HepG2 (cell line): ENCODE measurements at regions not wholly inside any gene's neighbourhood (a gene's known extent, or its start where the extent isn't known, plus 50 kb on each side); places are given as distances from the start of the nearest gene placed in this dataset.

ENCODE experiments used
- BCL3 ChIP-seq: sonication (generic); formaldehyde crosslinking; IDR thresholded peaks from 2 replicates; pipeline ENCODE4 v1.5.1; 2020; ENCODE audit warnings: mild to moderate bottlenecking, missing genetic modification reagents, moderate library complexity
- CENPX ChIP-seq: sonication (generic); formaldehyde crosslinking; IDR thresholded peaks from 2 replicates; pipeline ENCODE4 v1.9.0; 2021; ENCODE audit warnings: mild to moderate bottlenecking, missing genetic modification reagents, moderate library complexity
- HDAC2 ChIP-seq: sonication (generic); formaldehyde crosslinking; IDR thresholded peaks from 2 replicates; pipeline ENCODE4 v1.4.0; 2020; ENCODE audit warnings: missing genetic modification reagents
- HNF4A ChIP-seq: sonication (generic); formaldehyde crosslinking; IDR thresholded peaks from 2 replicates; pipeline ENCODE4 v1.4.0; 2020; ENCODE audit warnings: missing genetic modification reagents
- MZF1 ChIP-seq: sonication (generic); formaldehyde crosslinking; IDR thresholded peaks from 2 replicates; pipeline ENCODE4 v1.8.1; 2023; ENCODE audit warnings: mild to moderate bottlenecking, missing genetic modification reagents, borderline replicate concordance
- NONO ChIP-seq, 2 experiments: fragments of 450-650 bp in 1 of 2; sonication (generic) in 1 of 2; formaldehyde crosslinking in 1 of 2; IDR thresholded peaks in 1 of 2; conservative IDR thresholded peaks in 1 of 2; 2 replicates each; pipeline versions ENCODE4 v1.6.1 to v1.8.0; 2017 to 2022; ENCODE audit warnings: mild to moderate bottlenecking in 1 of 2, missing genetic modification reagents in 1 of 2, moderate library complexity in 1 of 2
- SATB2 ChIP-seq: sonication (generic); formaldehyde crosslinking; IDR thresholded peaks from 2 replicates; pipeline ENCODE4 v1.5.0; 2020; ENCODE audit warnings: missing genetic modification reagents
- SP1 ChIP-seq, 2 experiments: fragments of 450-650 bp in 1 of 2; sonication (generic) in 1 of 2; formaldehyde crosslinking in 1 of 2; IDR thresholded peaks; 2 replicates each; pipeline versions ENCODE4 v1.4.0 to v1.6.1; 2016 to 2020; ENCODE audit warnings: missing genetic modification reagents in 1 of 2
- TAF15 ChIP-seq: fragments of 200-400 bp; formaldehyde crosslinking; IDR thresholded peaks from one replicate; pipeline ENCODE4 v1.6.1; 2018; ENCODE audit warnings: mild to moderate bottlenecking, low read depth, low read length; ENCODE audit not compliant: poor library complexity, severe bottlenecking
- UBTF ChIP-seq: sonication (generic); formaldehyde crosslinking; IDR thresholded peaks from 2 replicates; pipeline ENCODE4 v1.4.0; 2020; ENCODE audit warnings: mild to moderate bottlenecking, missing genetic modification reagents
- ZBTB49 ChIP-seq: sonication (generic); formaldehyde crosslinking; IDR thresholded peaks from 2 replicates; pipeline ENCODE4 v1.4.0; 2020; ENCODE audit warnings: missing genetic modification reagents, borderline replicate concordance
- ZNF160 ChIP-seq: sonication (generic); formaldehyde crosslinking; IDR thresholded peaks from 2 replicates; pipeline ENCODE4 v1.8.0; 2022; ENCODE audit warnings: mild to moderate bottlenecking, inconsistent platforms, missing genetic modification reagents
- ZNF232 ChIP-seq: sonication (generic); formaldehyde crosslinking; IDR thresholded peaks from 2 replicates; pipeline ENCODE4 v1.4.0; 2020; ENCODE audit warnings: missing genetic modification reagents, borderline replicate concordance
- ZNF263 ChIP-seq: sonication (generic); formaldehyde crosslinking; IDR thresholded peaks from 2 replicates; pipeline ENCODE4 v1.4.0; 2020; ENCODE audit warnings: missing genetic modification reagents
- ZNF275 ChIP-seq: sonication (generic); formaldehyde crosslinking; IDR thresholded peaks from 2 replicates; pipeline ENCODE4 v1.8.0; 2022; ENCODE audit warnings: missing genetic modification reagents, mild to moderate bottlenecking, inconsistent platforms, borderline replicate concordance
- ZNF34 ChIP-seq: sonication (generic); formaldehyde crosslinking; IDR thresholded peaks from 2 replicates; pipeline ENCODE4 v1.4.0; 2020; ENCODE audit warnings: mild to moderate bottlenecking, missing genetic modification reagents, borderline replicate concordance
- ZNF687 ChIP-seq: sonication (generic); formaldehyde crosslinking; IDR thresholded peaks from 2 replicates; pipeline ENCODE4 v1.5.1; 2020; ENCODE audit warnings: mild to moderate bottlenecking, missing genetic modification reagents, moderate library complexity
- ZNF788 ChIP-seq: sonication (generic); formaldehyde crosslinking; IDR thresholded peaks from 2 replicates; pipeline ENCODE4 v1.5.0; 2020; ENCODE audit warnings: mild to moderate bottlenecking, missing genetic modification reagents, borderline replicate concordance
- ZSCAN31 ChIP-seq: sonication (generic); formaldehyde crosslinking; IDR thresholded peaks from 2 replicates; pipeline ENCODE4 v1.5.0; 2020; ENCODE audit warnings: low read depth, mild to moderate bottlenecking, missing genetic modification reagents

GRCh38 chr3:110397115-110397514 lies 674.5 kb upstream of the NECTIN3 start (continued):
- no peak for TF ChIP-seq TAF15
- TF ChIP-seq ZNF275 (CRISPR knock-in tag), result no peak
- no peak for TF ChIP-seq ZNF687 (CRISPR knock-in tag)
- TF ChIP-seq ZNF34 (CRISPR knock-in tag), result no peak
- TF ChIP-seq ZNF788, result no peak
- no peak for TF ChIP-seq BCL3 (CRISPR knock-in tag)
- peak; percentile 86; the same call in 1 of the 2 replicates for TF ChIP-seq SATB2 (CRISPR knock-in tag)
- TF ChIP-seq ZNF232 (CRISPR knock-in tag), result no peak
- TF ChIP-seq ZNF160 (CRISPR knock-in tag), result no peak
- peak; percentile 93 for TF ChIP-seq HNF4A (CRISPR knock-in tag)
- TF ChIP-seq CENPX, result no peak
- no peak for TF ChIP-seq ZBTB49
- TF ChIP-seq ZSCAN31, result no peak
- TF ChIP-seq ZNF263, result no peak
- no peak for TF ChIP-seq NONO (IDR thresholded peaks at IDR 0.05)
- TF ChIP-seq NONO (CRISPR knock-in tag; conservative IDR thresholded peaks at IDR 0.05), result no peak
- TF ChIP-seq HDAC2 (CRISPR knock-in tag), result peak; percentile 74
- TF ChIP-seq UBTF (CRISPR knock-in tag), result no peak
- TF ChIP-seq MZF1 (CRISPR knock-in tag), result no peak
- no peak for TF ChIP-seq SP1 (IDR thresholded peaks at IDR 0.05)
- no peak for TF ChIP-seq SP1 (CRISPR knock-in tag; IDR thresholded peaks at IDR 0.05)
